UCSD-AML1 (cell line): ENCODE measurements at regions not wholly inside any gene's neighbourhood (a gene's known extent, or its start where the extent isn't known, plus 50 kb on each side); places are given as distances from the start of the nearest gene placed in this dataset.
"Not testable (repeated sequence)": the region's sequence is repeated elsewhere in the genome, so short reads cannot be mapped to it uniquely, and the experiment has no call there.

ENCODE experiments used
- DNase-seq: peaks from one replicate; lab custom pipeline; 2025; ENCODE audit not compliant: unreplicated experiment; lab: John Stamatoyannopoulos, UW

- DNase-seq, result no peak
Measured at GRCh38 chr7:138169441-138169851, 93.2 kb downstream of the AKR1D1 start.

- DNase-seq, result no peak
Measured at GRCh38 chr7:138170298-138170697, 94.0 kb downstream of the AKR1D1 start.

- no peak for DNase-seq
Measured at GRCh38 chr7:138170959-138171703, 94.9 kb downstream of the AKR1D1 start.

- no peak for DNase-seq
Measured at GRCh38 chr7:138173548-138173947, 97.3 kb downstream of the AKR1D1 start.

- no peak for DNase-seq
Measured at GRCh38 chr7:138176060-138176459, 99.8 kb downstream of the AKR1D1 start.

- no peak for DNase-seq
Measured at GRCh38 chr7:138184191-138184590, 107.9 kb downstream of the AKR1D1 start.

- no peak for DNase-seq
Measured at GRCh38 chr7:138185132-138185908, 109.1 kb downstream of the AKR1D1 start.

- no peak for DNase-seq
Measured at GRCh38 chr7:138186951-138187351, 110.7 kb downstream of the AKR1D1 start.

GRCh38 chr7:138188290-138188858 lies 112.1 kb downstream of the AKR1D1 start:
- DNase-seq, result no peak

GRCh38 chr7:138194567-138194966 lies 118.3 kb downstream of the AKR1D1 start:
- no peak for DNase-seq

- no peak for DNase-seq
Measured at GRCh38 chr7:138195151-138195571, 118.9 kb downstream of the AKR1D1 start.

- DNase-seq, result not testable (repeated sequence)
Measured at GRCh38 chr7:138196503-138196946, 120.3 kb downstream of the AKR1D1 start.

GRCh38 chr7:138196971-138197896 lies 121.0 kb downstream of the AKR1D1 start:
- no peak for DNase-seq

- no peak for DNase-seq
Measured at GRCh38 chr7:138204285-138204981, 128.2 kb downstream of the AKR1D1 start.

- DNase-seq, result no peak
Measured at GRCh38 chr7:138204982-138205298, 128.7 kb downstream of the AKR1D1 start.

- DNase-seq, result no peak
Measured at GRCh38 chr7:138205614-138206150, 129.4 kb downstream of the AKR1D1 start.

GRCh38 chr7:138207555-138207971 lies 131.3 kb downstream of the AKR1D1 start:
- no peak for DNase-seq

GRCh38 chr7:138208142-138208570 lies 131.9 kb downstream of the AKR1D1 start:
- DNase-seq, result no peak

- no peak for DNase-seq
Measured at GRCh38 chr7:138208864-138209263, 132.6 kb downstream of the AKR1D1 start.

- no peak for DNase-seq
Measured at GRCh38 chr7:138212314-138212713, 136.1 kb downstream of the AKR1D1 start.
